Epithelial cell of proximal tubule (primary cell): ENCODE measurements at regions not wholly inside any gene's neighbourhood (a gene's known extent, or its start where the extent isn't known, plus 50 kb on each side); places are given as distances from the start of the nearest gene placed in this dataset.

Experiments
- DNase-seq: peaks from one replicate; pipeline ENCODE4 v3.0.0-alpha.2; 2011; ENCODE audit warnings: low read depth
- H3K4me3 ChIP-seq: 2 replicates; pipeline ENCODE4 v1.5.1; 2011; ENCODE audit warnings: low read depth, mild to moderate bottlenecking, low read length
- CTCF ChIP-seq: conservative IDR thresholded peaks from 2 replicates; pipeline ENCODE4 v1.5.1; 2012; ENCODE audit warnings: low read depth, mild to moderate bottlenecking, low read length

- DNase-seq: no peak
- TF ChIP-seq CTCF: no peak
- no peak overlapping the region for H3K4me3 ChIP-seq
These were observed 96.7 kb upstream of the SLC14A2 start for GRCh38 chr18:45518311-45519155.

GRCh38 chr18:45519411-45520280, 95.6 kb upstream of the SLC14A2 start:
- no peak for DNase-seq
- no peak for TF ChIP-seq CTCF
- no peak overlapping the region for H3K4me3 ChIP-seq

GRCh38 chr18:45521136-45521535, 94.1 kb upstream of the SLC14A2 start:
- DNase-seq: no peak
- TF ChIP-seq CTCF: no peak
- no peak overlapping the region for H3K4me3 ChIP-seq

GRCh38 chr18:45521777-45522176, 93.5 kb upstream of the SLC14A2 start:
- no peak for DNase-seq
- TF ChIP-seq CTCF: no peak
- no peak overlapping the region for H3K4me3 ChIP-seq

- no peak for TF ChIP-seq CTCF
- no peak overlapping the region for H3K4me3 ChIP-seq
- DNase-seq: no peak
These were observed 92.9 kb upstream of the SLC14A2 start for GRCh38 chr18:45522371-45522770.

- no peak for TF ChIP-seq CTCF
- H3K4me3 ChIP-seq: no peak overlapping the region
- no peak for DNase-seq
These were observed 90.0 kb upstream of the SLC14A2 start for GRCh38 chr18:45525301-45525700.
